Inferior parietal cortex (tissue), 1 donor: ENCODE measurements at regions not wholly inside any gene's neighbourhood (a gene's known extent, or its start where the extent isn't known, plus 50 kb on each side); places are given as distances from the start of the nearest gene placed in this dataset.
"Not testable (repeated sequence)": the region's sequence is repeated elsewhere in the genome, so short reads cannot be mapped to it uniquely, and the experiment has no call there.

Source experiments
- DNase-seq: peaks from one replicate; pipeline ENCODE4 v3.0.0-alpha.2; 2016; ENCODE audit errors: extremely low spot score

GRCh38 chr1:163571950-163572349, 250.2 kb downstream of the NUF2 start:
- DNase-seq: no peak

- DNase-seq: no peak
Measured at GRCh38 chr1:163574119-163574518, 252.4 kb downstream of the NUF2 start.

GRCh38 chr1:163580926-163581325, 259.2 kb downstream of the NUF2 start:
- DNase-seq: no peak

- no peak for DNase-seq
Measured at GRCh38 chr1:163583661-163584181, 262.0 kb downstream of the NUF2 start.

GRCh38 chr1:163585796-163586195, 264.0 kb downstream of the NUF2 start:
- no peak for DNase-seq

- DNase-seq: no peak
Measured at GRCh38 chr1:163588796-163589195, 267.0 kb downstream of the NUF2 start.

GRCh38 chr1:163589735-163590134, 268.0 kb downstream of the NUF2 start:
- no peak for DNase-seq

- DNase-seq: not testable (repeated sequence)
Measured at GRCh38 chr1:163591131-163591530, 269.4 kb downstream of the NUF2 start.

- not testable (repeated sequence) for DNase-seq
Measured at GRCh38 chr1:163592623-163593022, 270.9 kb downstream of the NUF2 start.

- not testable (repeated sequence) for DNase-seq
Measured at GRCh38 chr1:163596106-163596505, 274.4 kb downstream of the NUF2 start.

GRCh38 chr1:163596541-163597258, 274.9 kb downstream of the NUF2 start:
- DNase-seq: no peak

GRCh38 chr1:163604321-163604720, 282.6 kb downstream of the NUF2 start:
- no peak for DNase-seq

- no peak for DNase-seq
Measured at GRCh38 chr1:163604896-163605295, 283.1 kb downstream of the NUF2 start.

GRCh38 chr1:163608979-163609378, 287.2 kb downstream of the NUF2 start:
- DNase-seq: no peak

- no peak for DNase-seq
Measured at GRCh38 chr1:163609858-163610257, 288.1 kb downstream of the NUF2 start.

- no peak for DNase-seq
Measured at GRCh38 chr1:163610486-163610885, 288.7 kb downstream of the NUF2 start.

GRCh38 chr1:163614361-163614760, 292.6 kb downstream of the NUF2 start:
- DNase-seq: no peak

GRCh38 chr1:163628034-163628773, 306.4 kb downstream of the NUF2 start:
- DNase-seq: no peak

- DNase-seq: no peak
Measured at GRCh38 chr1:163632269-163632668, 310.5 kb downstream of the NUF2 start.

GRCh38 chr1:163633366-163633765, 311.6 kb downstream of the NUF2 start:
- no peak for DNase-seq

- DNase-seq: not testable (repeated sequence)
Measured at GRCh38 chr1:163645676-163646075, 323.9 kb downstream of the NUF2 start.

GRCh38 chr1:163650624-163651023, 328.9 kb downstream of the NUF2 start:
- DNase-seq: no peak

- no peak for DNase-seq
Measured at GRCh38 chr1:163652441-163652840, 330.7 kb downstream of the NUF2 start.
